Gastrocnemius medialis (tissue), 4 donors: ENCODE measurements at regions not wholly inside any gene's neighbourhood (a gene's known extent, or its start where the extent isn't known, plus 50 kb on each side); places are given as distances from the start of the nearest gene placed in this dataset.
"Not testable (repeated sequence)": the region's sequence is repeated elsewhere in the genome, so short reads cannot be mapped to it uniquely, and the experiment has no call there.

Source experiments
- POLR2A ChIP-seq, 2 donors: fragments of 450-650 bp; IDR thresholded peaks; one replicate each; pipeline ENCODE4 v1.6.1; 2017; ENCODE audit warnings: antibody characterized with exemption in 2 of 2, mild to moderate bottlenecking in 2 of 2, moderate library complexity in 2 of 2
- TF ChIP-seq, protein P1 (sequence below), 5 experiments: fragments of 450-650 bp in 3 of 5; fragments of 200-600 bp in 2 of 5; sonication (generic) in 2 of 5; IDR thresholded peaks in 4 of 5; conservative IDR thresholded peaks in 1 of 5; 1 replicate in 4 of 5; 2 replicates in 1 of 5; pipeline ENCODE4 v1.5.1; 2016 to 2019; ENCODE audit warnings: antibody characterized with exemption in 5 of 5, mild to moderate bottlenecking in 3 of 5, moderate library complexity in 3 of 5

DNA sequence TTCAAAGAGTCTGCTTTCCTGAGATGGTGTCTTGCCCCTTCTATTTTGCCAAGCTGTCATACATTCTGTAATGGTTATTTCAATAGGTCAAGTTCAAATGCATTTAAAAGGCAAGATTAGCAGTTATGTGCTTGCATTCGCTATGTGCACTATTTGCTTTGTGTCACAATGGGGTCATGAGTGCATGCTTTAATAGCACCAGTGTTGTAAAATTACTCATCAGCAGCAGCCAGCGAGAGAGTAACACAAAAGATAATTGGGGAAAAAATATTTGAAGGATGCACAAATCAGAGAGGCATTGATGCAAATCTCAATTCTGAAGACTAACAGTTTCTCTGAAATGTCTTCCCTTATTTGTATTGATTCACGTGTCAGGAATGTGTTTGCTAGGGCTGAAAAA lies 180.7 kb upstream of the FOLH1 start:
- TF ChIP-seq, protein P1, sequence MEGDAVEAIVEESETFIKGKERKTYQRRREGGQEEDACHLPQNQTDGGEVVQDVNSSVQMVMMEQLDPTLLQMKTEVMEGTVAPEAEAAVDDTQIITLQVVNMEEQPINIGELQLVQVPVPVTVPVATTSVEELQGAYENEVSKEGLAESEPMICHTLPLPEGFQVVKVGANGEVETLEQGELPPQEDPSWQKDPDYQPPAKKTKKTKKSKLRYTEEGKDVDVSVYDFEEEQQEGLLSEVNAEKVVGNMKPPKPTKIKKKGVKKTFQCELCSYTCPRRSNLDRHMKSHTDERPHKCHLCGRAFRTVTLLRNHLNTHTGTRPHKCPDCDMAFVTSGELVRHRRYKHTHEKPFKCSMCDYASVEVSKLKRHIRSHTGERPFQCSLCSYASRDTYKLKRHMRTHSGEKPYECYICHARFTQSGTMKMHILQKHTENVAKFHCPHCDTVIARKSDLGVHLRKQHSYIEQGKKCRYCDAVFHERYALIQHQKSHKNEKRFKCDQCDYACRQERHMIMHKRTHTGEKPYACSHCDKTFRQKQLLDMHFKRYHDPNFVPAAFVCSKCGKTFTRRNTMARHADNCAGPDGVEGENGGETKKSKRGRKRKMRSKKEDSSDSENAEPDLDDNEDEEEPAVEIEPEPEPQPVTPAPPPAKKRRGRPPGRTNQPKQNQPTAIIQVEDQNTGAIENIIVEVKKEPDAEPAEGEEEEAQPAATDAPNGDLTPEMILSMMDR (IDR thresholded peaks at IDR 0.05 in 4 of 5, conservative IDR thresholded peaks at IDR 0.05 in 1 of 5) = not testable (repeated sequence)
- TF ChIP-seq POLR2A (IDR thresholded peaks at IDR 0.05) = not testable (repeated sequence)
